Activated CD8-positive, alpha-beta T cell treated with anti-CD3 and anti-CD28 coated beads, Interleukin-2, amount 10 ng/mL, durations not matched to agents 7 days and 5 days (primary cell): ENCODE measurements at regions not wholly inside any gene's neighbourhood (a gene's known extent, or its start where the extent isn't known, plus 50 kb on each side); places are given as distances from the start of the nearest gene placed in this dataset.
A peak's percentile ranks its signal among the peaks of the same experiment; 100 is the strongest.

Experiments
- ATAC-seq: fragments of 150-1000 bp; cut with Tn5 transposase; one replicate; pipeline ENCODE4 v1.10.0; 2021; ENCODE audit warnings: moderate library complexity
- CTCF ChIA-PET: fragments of 350-600 bp; sonication (Branson Sonifier 250); formaldehyde crosslinking; loops from one replicate; lab custom pipeline; 2021; ENCODE audit warnings: antibody characterized with exemption; lab: Charles Lee
- POLR2A ChIA-PET: fragments of 350-600 bp; sonication (Branson Sonifier 250); formaldehyde crosslinking; loops from one replicate; lab custom pipeline; 2021; ENCODE audit warnings: antibody characterized with exemption; lab: Charles Lee
- DNase-seq: peaks from one replicate; pipeline ENCODE4 v3.0.0-alpha.2; 2020
- H3K27ac Mint-ChIP-seq: one replicate; pipeline ENCODE4 v1.8.0; 2021; ENCODE audit warnings: mild to moderate bottlenecking, mixed read lengths
- H3K27me3 Mint-ChIP-seq: one replicate; pipeline ENCODE4 v1.8.0; 2021; ENCODE audit warnings: low read depth, mixed read lengths
- H3K36me3 Mint-ChIP-seq: one replicate; pipeline ENCODE4 v1.8.0; 2021; ENCODE audit warnings: low read depth, mixed read lengths
- H3K4me1 Mint-ChIP-seq: one replicate; pipeline ENCODE4 v1.8.0; 2021; ENCODE audit warnings: low read depth, mixed read lengths
- H3K4me3 Mint-ChIP-seq: one replicate; pipeline ENCODE4 v1.8.0; 2021; ENCODE audit warnings: mild to moderate bottlenecking, mixed read lengths
- H3K9me3 Mint-ChIP-seq: one replicate; pipeline ENCODE4 v1.8.0; 2022; ENCODE audit warnings: mixed read lengths; ENCODE audit not compliant: insufficient read depth

DNA sequence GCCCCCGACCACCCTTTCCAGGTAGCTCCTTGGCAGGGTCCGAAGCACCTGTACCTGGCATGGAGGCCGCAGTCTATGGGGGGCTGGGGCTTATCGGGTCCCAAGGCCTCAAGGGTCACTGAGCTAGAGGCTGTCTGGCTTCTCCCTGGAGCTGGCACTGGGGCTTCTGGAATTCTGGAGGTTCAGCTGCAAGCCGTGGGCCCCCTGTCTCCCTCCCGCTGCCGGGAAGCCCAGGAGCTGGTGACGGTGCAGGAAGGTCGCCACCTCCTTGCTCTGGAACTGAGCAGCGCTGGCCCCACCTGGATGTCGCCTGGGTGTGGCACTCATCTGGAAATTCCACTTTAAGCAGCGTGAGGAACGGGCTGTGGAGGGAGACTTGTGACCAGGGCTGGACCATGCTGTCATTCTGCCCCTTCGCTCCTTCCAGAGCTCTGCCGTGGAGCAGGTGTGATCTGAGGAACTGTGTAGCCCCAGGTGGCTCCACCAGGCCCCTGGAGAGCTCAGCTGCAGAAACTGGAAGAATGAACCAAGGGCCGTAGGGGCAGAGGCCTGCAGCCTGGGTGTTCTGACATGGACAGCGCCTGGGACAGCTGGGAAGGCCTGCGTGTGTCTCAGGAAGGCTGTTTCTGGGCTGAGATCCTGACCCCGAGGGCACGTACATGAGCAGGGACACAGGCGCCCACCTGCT is 129.7 kb upstream of the PPP2R2D start:
- no peaks in the 10 kb centered on the region for H3K36me3 Mint-ChIP-seq
- CTCF ChIA-PET, result no interaction called here
- POLR2A ChIA-PET, result no interaction called here

GRCh38 chr10:131771634-131772358 is 129.0 kb upstream of the PPP2R2D start:
- DNase-seq (no peak), ATAC-seq (no peak)
- Mint-ChIP-seq H3K27me3 (no peaks in the 10 kb centered on the region), H3K27ac (no peak overlapping the region), H3K36me3 (no peaks in the 10 kb centered on the region), H3K4me1 (no peaks in the 10 kb centered on the region), H3K4me3 (no peak overlapping the region), H3K9me3 (peaks cover 4% of the 10 kb centered on the region)
- ChIA-PET POLR2A (no interaction called here), CTCF (no interaction called here)

More for the DNA sequence above, 129.7 kb upstream of the PPP2R2D start:
- Mint-ChIP-seq H3K9me3 (no peaks in the 10 kb centered on the region), H3K4me3 (no peak overlapping the region), H3K4me1 (no peaks in the 10 kb centered on the region), H3K27ac (no peak overlapping the region), H3K27me3 (no peaks in the 10 kb centered on the region)
- DNase-seq (no peak), ATAC-seq (no peak)

GRCh38 chr10:131772441-131772840 is 128.4 kb upstream of the PPP2R2D start:
- H3K36me3 Mint-ChIP-seq, result no peaks in the 10 kb centered on the region
- H3K9me3 Mint-ChIP-seq, result peaks cover 9% of the 10 kb centered on the region
- no peak overlapping the region for H3K4me3 Mint-ChIP-seq

DNA sequence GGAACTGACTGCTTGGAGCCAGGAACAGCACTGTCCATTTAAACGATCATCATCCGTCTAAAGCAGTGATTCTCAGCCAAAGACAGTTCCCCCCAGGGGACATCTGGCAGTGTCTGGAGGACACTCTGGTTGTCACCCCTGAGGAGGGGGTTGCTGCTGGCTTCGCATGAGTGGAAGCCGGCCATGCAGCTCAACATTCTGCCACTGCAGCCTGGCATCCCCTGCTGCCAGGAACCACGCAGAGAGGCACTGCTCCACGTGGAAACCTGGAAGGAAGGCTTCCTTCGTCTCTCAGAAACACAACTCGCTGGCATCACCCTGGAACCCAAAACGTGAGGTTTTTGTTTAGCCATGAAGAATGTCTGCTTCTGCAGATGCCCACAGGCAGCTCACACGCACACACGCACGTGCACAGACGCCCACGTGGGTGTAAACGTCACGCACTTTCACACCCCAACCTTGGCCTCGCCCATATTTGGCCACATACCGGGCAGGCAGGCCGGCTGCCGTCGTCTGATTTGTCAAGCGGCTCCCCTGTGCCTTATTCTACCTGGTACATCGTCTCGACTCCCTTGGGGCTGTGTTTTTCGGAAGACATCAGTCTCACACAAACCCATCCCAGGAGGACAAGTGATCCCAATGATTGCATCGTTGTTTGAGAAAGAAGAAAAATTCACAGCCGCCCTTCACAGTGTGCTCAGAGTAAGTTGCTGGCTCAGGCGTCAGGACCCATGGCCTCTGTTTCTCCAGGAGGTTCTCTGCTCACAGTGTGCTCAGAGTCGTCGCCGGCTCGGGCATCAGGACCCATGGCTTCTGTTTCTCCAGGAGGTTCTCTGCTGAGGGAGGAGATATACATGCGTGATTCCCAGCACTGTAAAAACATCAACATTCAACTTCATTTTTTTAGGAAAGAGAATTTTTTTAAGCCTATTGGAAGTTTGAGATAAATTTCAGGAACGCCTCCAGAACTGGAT is 127.2 kb upstream of the PPP2R2D start:
- DNase-seq, result no peak
- Mint-ChIP-seq H3K9me3 (peaks cover 17% of the 10 kb centered on the region), H3K4me3 (no peak overlapping the region), H3K27me3 (no peaks in the 10 kb centered on the region), H3K36me3 (no peaks in the 10 kb centered on the region), H3K27ac (no peak overlapping the region), H3K4me1 (no peaks in the 10 kb centered on the region)
- ChIA-PET CTCF (no interaction called here), POLR2A (no interaction called here)
- no peak for ATAC-seq

More at GRCh38 chr10:131772441-131772840, 128.4 kb upstream of the PPP2R2D start:
- H3K27ac Mint-ChIP-seq, result no peak overlapping the region
- H3K4me1 Mint-ChIP-seq, result no peaks in the 10 kb centered on the region
- ATAC-seq (no peak), DNase-seq (no peak)
- ChIA-PET POLR2A (no interaction called here), CTCF (no interaction called here)
- no peaks in the 10 kb centered on the region for H3K27me3 Mint-ChIP-seq

GRCh38 chr10:131774681-131775085 is 126.1 kb upstream of the PPP2R2D start:
- POLR2A ChIA-PET, result no interaction called here
- no peaks in the 10 kb centered on the region for H3K36me3 Mint-ChIP-seq

DNA sequence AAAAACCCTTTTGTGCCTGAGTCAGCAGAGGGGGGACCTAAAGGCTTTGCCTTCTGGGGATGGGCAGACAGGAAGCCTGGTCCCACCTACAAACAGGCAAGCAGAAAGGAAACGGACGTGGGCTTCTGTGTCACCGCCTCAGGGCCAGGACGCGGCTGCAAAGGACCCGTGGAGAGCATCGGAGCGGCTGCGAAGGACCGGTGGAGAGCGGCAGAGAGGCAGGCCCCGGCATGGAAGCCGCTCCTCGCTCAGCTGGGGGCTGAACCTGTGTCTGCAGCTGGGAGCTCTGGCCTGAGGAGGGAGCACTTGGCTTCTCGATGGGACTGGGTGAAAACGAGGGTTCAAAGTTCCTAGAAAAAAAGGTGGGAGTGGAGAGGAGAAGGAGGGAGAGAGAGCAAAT is 125.4 kb upstream of the PPP2R2D start:
- H3K27me3 Mint-ChIP-seq, result no peaks in the 10 kb centered on the region
- ChIA-PET CTCF (interaction anchor here (1.2 kb wide), 1 partner anchor 322 kb away, joined by 3 read pairs; no protein-coding TSS in a partner anchor), POLR2A (no interaction called here)
- H3K4me3 Mint-ChIP-seq, result no peak overlapping the region
- H3K9me3 Mint-ChIP-seq, result peaks cover 17% of the 10 kb centered on the region
- no peak overlapping the region for H3K27ac Mint-ChIP-seq
- H3K4me1 Mint-ChIP-seq, result no peaks in the 10 kb centered on the region
- H3K36me3 Mint-ChIP-seq, result no peaks in the 10 kb centered on the region
- no peak for DNase-seq
- no peak for ATAC-seq

More at GRCh38 chr10:131774681-131775085, 126.1 kb upstream of the PPP2R2D start:
- Mint-ChIP-seq H3K27ac (no peak overlapping the region), H3K9me3 (peaks cover 17% of the 10 kb centered on the region), H3K27me3 (no peaks in the 10 kb centered on the region), H3K4me1 (no peaks in the 10 kb centered on the region), H3K4me3 (no peak overlapping the region)
- CTCF ChIA-PET, result interaction anchor here (1.2 kb wide), 1 partner anchor 321 kb away, joined by 3 read pairs; no protein-coding TSS in a partner anchor
- DNase-seq, result no peak
- no peak for ATAC-seq

- no peaks in the 10 kb centered on the region for H3K27me3 Mint-ChIP-seq
Measured at GRCh38 chr10:131775833-131776232, 125.0 kb upstream of the PPP2R2D start.

GRCh38 chr10:131776496-131776895 is 124.3 kb upstream of the PPP2R2D start:
- H3K27me3 Mint-ChIP-seq, result no peaks in the 10 kb centered on the region
- no peaks in the 10 kb centered on the region for H3K36me3 Mint-ChIP-seq
- no peak overlapping the region for H3K4me3 Mint-ChIP-seq
- peak overlapping the region; percentile 3 for H3K27ac Mint-ChIP-seq
- ATAC-seq (no peak), DNase-seq (no peak)
- no peaks in the 10 kb centered on the region for H3K4me1 Mint-ChIP-seq
- CTCF ChIA-PET, result no interaction called here
- H3K9me3 Mint-ChIP-seq, result peaks cover 17% of the 10 kb centered on the region
- POLR2A ChIA-PET, result no interaction called here

More at GRCh38 chr10:131775833-131776232, 125.0 kb upstream of the PPP2R2D start:
- peaks cover 17% of the 10 kb centered on the region for H3K9me3 Mint-ChIP-seq
- CTCF ChIA-PET, result no interaction called here
- DNase-seq, result no peak
- POLR2A ChIA-PET, result no interaction called here
- H3K4me1 Mint-ChIP-seq, result no peaks in the 10 kb centered on the region
- H3K4me3 Mint-ChIP-seq, result no peak overlapping the region
- H3K27ac Mint-ChIP-seq, result no peak overlapping the region
- H3K36me3 Mint-ChIP-seq, result no peaks in the 10 kb centered on the region
- no peak for ATAC-seq

DNA sequence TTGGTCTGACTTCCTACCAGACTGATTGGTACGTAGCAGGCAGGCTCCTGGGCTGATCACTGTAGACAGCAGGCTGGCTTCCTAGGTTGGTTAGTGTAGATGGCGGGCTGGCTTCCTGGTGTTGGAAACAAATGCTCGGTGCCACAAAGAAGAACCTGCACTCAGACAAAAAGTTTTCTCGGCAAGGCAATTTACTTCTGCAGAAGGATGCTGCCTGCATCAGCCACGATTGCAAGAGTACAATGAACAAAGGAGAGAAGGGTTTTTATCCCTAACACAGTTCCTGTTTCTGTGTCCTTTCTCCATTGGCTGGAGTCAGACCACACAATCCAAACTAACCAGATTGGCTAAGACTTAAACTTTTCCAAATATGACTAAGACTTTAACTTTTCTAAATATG is 123.6 kb upstream of the PPP2R2D start:
- peaks cover 17% of the 10 kb centered on the region for H3K9me3 Mint-ChIP-seq
- ATAC-seq (no peak), DNase-seq (no peak)
- no peak overlapping the region for H3K4me3 Mint-ChIP-seq
- no peak overlapping the region for H3K27ac Mint-ChIP-seq
- no peaks in the 10 kb centered on the region for H3K36me3 Mint-ChIP-seq
- CTCF ChIA-PET, result no interaction called here
- POLR2A ChIA-PET, result no interaction called here
- no peaks in the 10 kb centered on the region for H3K27me3 Mint-ChIP-seq
- no peaks in the 10 kb centered on the region for H3K4me1 Mint-ChIP-seq

GRCh38 chr10:131777921-131778320 is 122.9 kb upstream of the PPP2R2D start:
- Mint-ChIP-seq H3K4me3 (no peak overlapping the region), H3K27me3 (no peaks in the 10 kb centered on the region), H3K4me1 (no peaks in the 10 kb centered on the region), H3K9me3 (peaks cover 20% of the 10 kb centered on the region), H3K27ac (peak overlapping the region; percentile 15), H3K36me3 (no peaks in the 10 kb centered on the region)
- ATAC-seq (no peak), DNase-seq (no peak)
- ChIA-PET POLR2A (no interaction called here), CTCF (no interaction called here)

DNA sequence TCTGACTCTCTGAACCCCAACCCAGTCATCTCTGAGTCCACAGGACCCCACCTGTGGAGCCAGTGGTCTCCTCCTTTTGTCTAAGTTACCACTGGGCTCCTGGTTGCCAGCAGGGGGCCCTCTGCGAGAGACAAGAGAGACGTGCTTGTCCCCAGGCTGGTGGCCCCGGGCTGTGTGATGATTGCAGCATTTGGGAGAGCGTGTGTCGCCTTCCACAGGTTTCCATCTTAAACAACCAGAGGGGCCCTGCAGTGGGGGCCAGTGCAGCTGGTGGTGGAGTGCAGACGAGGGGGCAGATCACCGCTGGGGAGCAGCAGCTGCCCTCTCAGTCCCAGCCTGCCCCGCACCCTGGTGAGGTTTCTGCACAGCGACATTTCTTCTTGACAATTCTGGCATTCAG is 122.4 kb upstream of the PPP2R2D start:
- H3K27ac Mint-ChIP-seq, result no peak overlapping the region
- ChIA-PET POLR2A (no interaction called here), CTCF (no interaction called here)
- DNase-seq (no peak), ATAC-seq (no peak)
- no peaks in the 10 kb centered on the region for H3K36me3 Mint-ChIP-seq
- H3K4me3 Mint-ChIP-seq, result no peak overlapping the region
- H3K27me3 Mint-ChIP-seq, result no peaks in the 10 kb centered on the region
- no peaks in the 10 kb centered on the region for H3K4me1 Mint-ChIP-seq
- peaks cover 20% of the 10 kb centered on the region for H3K9me3 Mint-ChIP-seq
